NCI-H460 (cell line): ENCODE measurements at regions not wholly inside any gene's neighbourhood (a gene's known extent, or its start where the extent isn't known, plus 50 kb on each side); places are given as distances from the start of the nearest gene placed in this dataset.
"Not testable (repeated sequence)": the region's sequence is repeated elsewhere in the genome, so short reads cannot be mapped to it uniquely, and the experiment has no call there.

ENCODE experiments used
- DNase-seq: peaks from one replicate; pipeline ENCODE4 v3.0.0-alpha.2; 2016; ENCODE audit warnings: low read depth; ENCODE audit errors: extremely low read depth

DNA sequence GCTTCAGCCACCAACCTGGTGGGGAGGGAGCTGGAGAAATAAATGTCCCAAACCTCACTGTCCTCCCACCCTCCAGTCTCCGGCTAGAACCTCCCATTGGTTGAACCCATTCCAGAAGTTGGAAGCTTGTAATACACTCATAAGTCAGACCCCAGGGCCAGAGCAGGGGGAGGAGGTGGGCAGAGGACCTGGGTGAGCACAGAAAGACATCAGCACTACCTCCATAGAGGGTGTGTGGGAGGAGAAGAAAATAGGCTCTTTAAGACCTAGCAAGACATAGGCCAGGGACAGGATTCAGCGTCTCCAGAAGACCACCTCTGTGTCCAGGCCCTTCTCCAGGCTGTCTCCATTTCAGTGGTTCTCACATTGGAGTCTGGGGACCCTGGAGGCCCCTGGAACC lies 73.3 kb upstream of the TOP1 start:
- DNase-seq, result no peak

DNA sequence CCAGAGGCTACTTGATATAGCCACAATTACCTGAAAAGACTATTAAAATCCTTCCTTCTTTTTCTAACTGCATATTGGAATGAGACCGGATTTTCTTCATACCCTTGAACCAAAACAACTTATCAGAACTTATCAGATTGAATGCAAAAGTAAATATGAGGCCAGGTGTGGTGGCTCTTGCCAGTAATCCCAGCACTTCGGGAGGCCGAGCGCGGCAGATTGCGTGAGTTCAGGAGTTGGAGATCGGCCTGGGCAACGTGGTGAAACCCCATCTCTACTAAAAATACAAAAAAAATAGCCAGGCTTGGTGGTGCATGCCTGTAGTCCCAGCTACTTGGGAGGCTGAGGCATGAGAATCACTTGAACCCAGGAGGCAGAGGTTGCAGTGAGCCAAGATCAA lies 72.8 kb upstream of the TOP1 start:
- not testable (repeated sequence) for DNase-seq

DNA sequence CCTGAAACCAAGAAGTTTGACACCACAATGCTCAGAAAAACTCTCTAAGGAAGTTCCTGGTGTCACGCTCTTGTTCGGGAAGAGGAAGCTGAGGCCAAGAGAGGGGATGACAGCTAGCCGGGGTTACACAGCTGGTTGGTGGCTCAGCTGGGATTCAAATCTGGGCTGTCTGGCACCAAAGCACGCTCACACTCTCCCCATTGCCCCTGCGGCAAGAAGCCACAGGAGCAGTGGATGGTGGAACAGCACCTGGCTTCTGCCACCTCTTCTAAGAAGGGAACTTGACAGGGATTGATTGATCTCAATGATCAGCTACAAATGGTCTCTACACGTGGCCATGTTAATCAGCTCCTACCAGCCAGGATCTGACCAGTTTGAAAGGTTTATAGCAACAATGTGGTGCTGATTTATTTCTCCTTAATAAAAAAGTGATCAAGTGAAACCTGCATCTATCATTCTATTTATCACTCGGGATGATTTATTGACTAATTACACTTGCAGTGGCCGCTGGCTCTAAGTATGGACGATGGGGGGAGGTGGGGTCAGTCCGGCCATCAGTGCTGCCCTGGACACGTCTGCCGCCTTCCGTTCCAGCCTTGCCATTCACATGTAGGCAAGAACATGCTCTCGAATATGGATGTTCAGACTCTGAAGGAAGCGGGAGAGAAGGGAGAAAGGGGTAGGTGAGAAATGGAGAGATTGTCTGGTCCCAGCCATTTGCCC lies 71.9 kb upstream of the TOP1 start:
- DNase-seq, result no peak

DNA sequence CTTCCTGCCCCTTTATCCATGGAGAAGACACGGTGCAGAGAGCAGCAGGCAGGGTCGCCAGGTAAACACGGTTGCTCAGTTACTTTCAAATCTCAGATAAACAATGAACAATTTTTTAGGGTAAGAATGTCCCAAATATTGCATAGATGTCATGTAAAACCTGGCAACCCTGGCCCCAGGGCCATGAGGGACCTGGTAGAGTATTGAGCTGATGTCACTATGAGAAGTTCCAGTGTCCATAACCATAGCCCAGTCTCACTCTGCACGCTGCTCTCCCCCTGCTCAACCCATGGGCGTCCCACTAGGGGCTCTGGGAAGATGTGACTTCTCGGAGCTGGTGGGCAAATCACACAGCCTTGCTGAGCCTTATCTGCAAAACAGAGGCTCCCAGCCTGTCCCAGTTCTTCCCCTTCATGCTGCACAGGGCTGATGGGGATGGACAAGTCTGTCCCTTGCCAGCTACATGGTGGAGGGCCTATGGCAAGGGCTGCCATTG lies 71.3 kb upstream of the TOP1 start:
- DNase-seq, result no peak

DNA sequence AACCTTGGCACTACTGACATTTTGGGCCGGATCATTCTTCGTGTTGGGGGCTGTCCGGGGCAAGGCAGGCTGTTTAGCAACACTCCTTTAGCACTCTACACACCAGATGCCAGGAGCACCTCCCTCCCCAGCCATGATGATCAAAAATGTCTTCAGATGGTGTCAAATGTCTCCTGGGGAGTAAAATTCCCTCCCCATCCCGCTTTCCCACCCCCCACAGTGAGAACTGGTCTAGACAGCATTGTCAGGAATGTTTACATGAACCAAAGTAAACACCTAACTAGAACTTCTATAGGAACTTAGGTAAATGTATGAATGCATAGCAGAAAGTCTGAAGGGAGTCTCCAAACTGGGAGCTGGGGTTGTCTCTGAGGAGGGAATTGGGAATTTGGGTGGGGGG lies 70.0 kb upstream of the TOP1 start:
- DNase-seq, result no peak

DNA sequence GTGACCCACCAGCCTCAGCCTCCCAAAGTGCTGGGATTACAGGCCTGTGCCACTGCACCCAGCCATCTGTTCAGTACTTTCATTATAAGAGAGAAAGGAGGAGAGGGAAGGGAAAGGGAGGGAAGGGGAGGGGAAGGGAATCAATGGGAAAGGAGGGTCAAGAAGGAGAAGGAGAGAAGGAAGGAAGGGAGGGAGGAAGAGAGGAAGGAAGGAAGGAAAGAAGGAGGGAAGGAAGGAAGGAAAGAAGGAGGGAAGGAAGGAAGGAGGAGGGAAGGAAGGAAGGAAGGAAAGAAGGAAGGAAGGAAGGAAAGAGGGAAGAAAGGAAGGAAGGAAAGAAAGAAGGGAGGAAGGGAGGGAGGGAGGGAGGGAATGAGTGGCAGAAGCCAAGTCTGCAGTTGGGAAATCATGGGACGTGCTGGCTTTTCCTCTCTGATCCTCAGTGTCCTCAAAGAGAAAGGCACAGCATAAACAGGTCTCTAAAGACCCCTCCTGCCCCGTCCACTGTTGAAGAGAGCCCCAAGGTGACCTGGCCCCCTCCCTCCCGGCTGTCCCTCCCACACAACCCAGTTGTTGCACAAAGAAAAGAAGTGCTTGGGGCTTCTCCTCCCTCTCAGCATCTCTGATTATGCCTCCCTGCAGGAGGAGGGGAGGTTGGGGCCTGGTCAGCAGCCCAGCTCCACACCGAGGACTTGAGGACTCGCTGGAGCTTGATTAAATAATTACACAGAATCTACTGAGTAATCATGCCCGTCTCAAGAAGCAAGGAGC lies 69.1 kb upstream of the TOP1 start:
- no peak for DNase-seq

DNA sequence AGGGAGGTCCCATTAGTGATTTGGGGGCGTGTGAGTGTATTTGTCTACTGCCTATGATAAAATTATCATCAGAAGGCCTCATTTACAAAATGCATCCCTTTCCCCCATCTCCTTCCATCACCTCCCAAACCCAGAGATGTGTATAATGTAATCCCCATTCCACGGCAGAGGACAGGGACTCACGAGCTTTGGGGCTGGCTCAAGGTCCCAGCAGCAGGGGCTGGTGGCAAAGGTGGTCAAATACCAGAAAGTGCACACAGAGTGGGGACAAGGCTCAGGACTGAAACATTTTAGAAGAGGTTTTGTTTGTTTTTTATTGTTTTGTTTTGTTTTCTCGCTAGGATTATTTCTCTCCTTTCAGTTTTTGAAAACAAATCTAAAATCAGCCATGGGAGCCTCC lies 68.5 kb upstream of the TOP1 start:
- DNase-seq, result no peak

DNA sequence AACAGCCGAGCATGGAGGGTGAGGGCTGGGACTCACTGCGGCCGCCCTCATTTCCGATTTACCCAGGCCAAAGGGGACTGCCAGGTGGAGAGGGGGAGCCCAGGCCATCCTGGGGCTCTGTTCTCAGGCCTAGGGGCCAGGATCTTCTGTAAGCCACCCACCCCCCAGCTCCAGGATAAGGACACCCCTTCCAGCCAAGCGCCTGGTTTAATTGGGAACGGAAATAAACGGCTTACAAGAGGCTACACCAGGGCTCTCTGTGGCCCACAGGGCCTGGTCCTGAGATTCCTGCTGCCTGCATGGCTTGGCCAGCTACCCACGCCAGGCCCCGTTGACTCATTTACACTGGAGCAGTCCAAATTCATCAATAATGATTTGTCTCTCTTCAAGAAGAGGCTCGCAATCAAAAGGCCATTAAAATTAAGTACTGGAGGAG lies 68.1 kb upstream of the TOP1 start:
- DNase-seq, result no peak

DNA sequence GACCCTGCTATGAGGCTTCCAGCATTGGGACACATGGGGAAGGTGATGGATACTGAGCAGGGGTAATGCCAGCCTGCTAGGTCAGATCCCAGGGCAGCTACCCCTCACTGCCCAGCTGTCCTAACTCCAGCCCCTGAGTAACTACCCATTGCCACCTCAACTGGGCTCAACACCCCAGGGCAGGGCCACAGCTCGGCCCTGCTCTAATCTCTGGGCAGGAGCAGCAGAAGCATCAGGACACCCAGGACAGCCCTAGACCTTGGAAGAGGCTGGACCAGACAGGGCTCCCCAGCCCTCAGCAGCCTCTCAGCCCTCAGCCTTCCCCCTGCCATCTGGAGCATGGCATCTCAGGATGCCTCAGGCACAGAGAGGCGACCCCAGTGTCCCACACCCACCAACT lies 67.4 kb upstream of the TOP1 start:
- DNase-seq, result no peak

DNA sequence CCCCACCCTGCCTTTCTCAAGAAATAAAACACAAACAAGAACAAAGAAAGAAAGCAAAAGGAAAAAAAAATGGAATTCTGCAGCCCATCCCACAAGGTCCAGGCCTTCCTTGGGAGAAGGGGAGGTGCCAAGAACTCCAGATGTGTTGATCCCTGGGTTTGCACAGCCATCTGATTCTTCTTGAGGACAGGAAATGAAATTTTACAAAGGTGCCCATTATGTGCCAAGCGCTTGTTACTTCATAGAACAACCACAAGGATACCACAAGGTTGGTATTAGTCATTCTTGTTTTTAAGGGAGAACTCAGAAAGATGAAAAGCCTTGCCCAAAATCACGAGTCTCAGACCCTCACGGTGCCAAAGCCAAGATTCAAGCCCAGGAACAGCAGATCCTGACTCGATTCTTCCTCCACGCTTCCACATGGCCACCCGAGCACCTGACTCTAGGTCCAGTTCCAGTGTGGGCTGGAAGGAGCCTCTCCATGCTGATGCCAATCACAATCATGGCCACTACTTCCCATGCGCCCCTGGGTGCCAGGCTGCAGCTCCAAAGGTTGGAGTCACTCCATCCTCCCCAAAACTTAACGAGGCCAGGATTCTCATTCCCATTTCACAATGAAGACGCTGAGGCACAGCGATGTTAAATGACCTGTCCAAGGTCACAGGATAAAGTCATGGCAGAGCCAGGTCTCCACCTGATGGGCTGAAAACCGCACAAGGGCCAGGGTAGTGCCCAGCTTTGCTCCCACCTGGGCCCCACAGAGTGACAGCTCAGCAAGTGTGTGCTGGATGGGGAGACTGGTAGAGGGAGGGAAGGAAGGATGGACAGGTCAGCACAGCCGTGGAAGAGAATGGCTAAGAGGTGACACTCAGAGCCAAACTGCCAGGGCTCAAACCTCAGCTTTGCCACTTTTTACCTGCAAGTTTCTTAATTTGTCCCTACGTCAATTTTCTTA lies 66.7 kb upstream of the TOP1 start:
- no peak for DNase-seq

DNA sequence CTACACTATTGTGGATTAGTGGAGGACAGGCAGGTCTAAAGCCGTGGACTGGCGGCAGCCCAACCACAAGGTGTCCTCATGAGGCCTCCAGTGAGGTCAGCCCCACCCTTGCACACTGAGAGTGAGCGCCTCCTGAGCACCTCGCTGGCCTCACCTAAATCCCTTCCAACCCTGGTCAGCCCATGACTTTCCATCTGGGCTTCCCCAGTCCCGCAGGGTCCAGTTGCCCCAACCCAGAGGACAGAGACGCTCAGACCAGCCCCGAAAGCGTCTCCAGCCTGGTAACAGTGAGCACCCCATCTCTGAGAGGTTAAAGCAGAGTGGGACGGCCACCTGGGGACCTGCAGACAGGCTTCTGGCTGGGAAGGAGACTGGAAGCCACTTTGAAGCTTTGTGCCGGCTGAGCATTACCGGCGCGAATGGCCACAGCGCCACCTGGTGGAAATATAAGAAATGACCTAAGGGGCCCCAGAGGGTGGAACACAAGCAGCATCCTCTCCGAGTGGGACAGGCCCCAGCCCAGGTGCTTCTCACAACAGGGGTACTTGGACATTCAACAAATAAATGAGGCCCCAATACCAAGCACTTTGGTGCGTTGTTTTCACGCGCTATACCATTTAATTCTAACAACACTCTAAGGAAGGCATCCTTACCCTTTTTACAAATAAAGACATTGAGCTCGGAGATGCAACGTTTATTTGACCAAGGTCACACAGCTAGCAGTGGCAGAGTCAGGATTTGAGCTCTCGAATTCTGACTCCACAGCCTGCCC lies 65.7 kb upstream of the TOP1 start:
- DNase-seq, result peak; percentile 66

DNA sequence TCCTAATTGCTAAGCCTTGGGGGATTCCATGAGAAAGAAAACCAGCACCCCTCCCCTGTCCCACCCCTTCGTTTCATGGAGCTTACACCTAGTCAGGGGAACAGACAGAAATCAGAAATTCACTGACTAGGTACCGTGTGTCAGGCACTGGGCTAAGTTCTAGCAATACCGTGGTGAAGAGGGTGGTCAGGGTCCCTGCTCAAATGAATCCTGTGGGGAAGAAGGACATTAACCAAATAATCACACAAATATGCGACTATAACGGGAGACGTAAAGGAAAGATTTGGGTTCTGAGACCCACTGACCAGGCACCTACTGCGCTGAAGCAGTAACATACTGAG lies 65.1 kb upstream of the TOP1 start:
- DNase-seq, result no peak

DNA sequence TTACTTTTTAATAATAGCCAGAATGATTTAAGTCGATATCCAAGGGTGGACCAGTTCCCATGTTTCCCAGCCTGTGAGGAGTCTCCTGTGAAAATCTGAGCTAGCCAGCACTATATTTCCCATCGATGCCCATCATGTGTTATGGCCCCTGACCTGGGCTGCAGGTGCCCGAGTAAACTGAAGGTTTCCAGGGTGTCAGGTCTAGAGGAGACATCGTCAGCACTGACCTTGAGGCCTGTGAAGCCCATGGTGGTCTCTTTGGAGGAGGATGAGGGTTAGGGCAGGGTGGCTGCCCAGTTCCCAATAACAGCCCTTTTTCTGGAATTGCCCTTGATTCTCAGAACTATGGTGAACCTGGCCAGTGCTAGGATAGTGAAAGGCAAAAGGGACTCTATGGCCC lies 63.0 kb upstream of the TOP1 start:
- DNase-seq, result no peak

DNA sequence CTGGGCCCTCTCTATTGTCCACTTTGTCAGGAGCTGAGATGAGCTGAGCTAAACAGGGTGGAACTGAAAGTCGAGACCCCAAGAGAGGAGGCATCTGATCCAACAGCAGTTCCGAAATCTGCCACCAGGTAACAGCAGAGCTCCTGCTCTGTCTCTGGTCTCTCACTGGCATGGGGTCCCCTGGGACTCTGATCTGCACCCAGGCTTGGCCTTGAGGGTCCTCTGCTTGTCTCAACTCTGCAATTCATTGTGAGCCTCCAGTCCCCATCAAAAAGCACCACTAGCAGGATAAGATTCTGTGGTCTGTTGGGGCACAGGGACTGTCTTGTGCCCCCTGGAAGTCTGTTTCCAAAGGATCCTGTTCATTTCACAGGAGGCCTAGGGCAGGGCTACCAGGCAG lies 62.5 kb upstream of the TOP1 start:
- no peak for DNase-seq

DNA sequence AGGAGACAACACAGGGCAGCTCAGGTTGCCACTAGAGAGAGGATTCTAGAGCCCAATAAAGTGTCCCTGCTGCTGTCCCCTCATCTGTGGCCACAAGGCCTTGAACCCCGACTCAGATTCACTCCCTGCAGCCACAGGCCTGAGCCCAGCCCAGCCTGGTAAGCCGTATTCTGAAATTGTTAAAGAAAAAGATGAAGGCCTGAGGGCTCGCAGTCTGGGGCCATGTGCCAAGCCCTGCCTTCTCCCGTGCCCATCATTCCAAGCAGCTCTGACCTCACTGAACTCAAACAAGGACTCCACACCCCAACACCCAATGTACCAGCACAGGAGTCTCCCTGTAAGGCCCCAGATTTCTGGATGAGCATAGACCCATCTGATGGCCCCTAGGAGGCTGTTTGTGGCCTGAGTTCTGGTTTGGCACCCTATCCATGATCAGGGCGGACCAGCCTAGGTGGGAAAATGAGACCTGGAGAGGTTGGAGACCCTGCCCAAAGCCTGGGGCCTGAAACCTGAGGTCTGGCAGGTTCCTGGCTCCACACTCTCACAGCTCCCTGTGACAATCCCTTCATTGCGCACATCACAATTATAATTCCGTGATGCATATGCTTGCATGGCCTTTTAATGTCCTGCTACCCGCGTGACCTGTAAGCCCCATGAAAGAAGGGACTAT lies 62.0 kb upstream of the TOP1 start:
- DNase-seq, result no peak

DNA sequence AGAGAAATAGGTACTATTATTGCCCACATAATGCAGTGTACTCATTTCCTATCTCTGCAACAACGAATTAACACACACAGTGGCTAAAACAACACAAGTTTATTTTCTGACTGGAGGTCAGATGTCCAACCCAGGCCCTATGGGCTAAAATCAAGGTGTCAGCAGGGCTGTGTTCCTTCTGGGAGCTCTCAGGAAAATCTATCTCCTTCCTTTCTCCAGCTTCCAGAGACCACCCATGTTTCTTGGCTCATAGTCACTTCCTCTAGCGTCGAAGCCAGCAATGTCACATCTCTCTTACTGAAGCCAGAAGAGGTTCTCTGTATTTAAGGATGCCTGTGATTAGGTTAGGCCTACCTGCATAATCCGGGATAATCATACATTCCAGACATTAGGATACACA lies 60.9 kb upstream of the TOP1 start:
- DNase-seq, result no peak

DNA sequence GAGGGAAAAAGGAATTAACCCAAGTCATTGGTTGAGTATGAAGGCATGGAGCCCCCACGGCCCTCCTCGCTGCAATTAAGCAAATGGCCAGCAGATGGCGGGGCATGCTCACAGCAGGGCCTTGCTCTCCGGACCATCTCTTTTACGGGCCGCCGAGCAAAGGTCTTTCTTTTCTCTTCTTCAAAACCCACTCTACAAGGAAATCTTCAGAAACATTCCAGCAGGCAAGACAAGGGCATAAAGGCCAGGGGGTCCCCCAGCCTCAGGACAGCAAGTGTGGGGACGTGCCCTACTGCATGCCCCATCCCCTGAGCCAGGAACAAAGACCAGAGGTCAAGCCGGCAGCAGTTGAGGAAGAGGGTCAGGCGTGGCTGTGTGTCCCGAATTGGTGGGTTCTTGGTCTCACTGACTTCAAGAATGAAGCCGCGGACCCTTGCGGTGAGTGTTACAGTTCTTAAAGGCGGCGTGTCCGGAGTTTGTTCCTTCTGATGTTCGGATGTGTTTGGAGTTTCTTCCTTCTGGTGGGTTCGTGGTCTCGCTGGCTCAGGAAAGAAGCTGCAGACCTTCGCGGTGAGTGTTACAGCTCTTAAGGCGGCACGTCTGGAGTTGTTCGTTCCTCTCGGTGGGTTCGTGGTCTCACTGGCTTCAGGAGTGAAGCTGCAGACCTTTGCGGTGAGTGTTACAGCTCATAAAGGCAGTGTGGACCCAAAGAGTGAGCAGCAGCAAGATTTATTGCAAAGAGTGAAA lies 59.6 kb upstream of the TOP1 start:
- DNase-seq, result peak; percentile 70

DNA sequence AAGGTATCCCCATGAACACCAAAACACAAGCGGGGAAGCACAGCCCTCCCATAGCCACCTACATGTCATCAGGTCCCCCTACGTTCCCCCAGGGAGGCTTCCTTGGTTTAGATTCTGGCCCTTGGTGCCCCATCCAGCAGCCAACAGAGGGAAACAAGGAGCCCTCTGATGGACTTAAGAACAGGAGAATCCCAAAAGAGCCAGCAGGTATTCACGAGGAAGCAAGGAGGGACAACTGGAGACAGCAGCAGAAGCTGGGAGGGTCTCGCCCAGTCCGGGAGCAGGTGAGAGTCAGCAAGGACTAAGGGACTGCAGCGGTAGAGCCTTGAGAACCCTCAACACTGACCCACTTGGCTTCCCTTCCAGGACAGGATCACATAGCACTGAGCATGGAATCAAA lies 58.4 kb upstream of the TOP1 start:
- no peak for DNase-seq

DNA sequence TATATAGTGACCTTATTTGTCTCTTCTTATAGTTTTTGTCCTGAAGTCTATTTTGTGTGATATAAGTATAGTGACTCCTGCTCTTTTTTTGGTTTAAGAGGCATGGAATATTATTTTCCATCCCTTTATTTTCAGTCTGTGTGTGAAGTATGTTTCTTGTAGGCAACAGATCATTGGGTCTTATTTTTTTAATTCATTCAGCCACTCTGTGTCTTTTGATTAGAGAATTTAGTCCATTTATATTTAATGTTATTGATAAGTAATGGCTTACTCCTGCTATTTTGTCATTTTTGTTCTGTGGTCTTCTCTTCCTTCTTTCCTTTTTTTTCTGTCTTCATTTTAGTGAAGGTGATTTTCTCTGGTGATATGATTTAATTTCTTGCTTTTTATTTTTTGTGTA lies 51.4 kb upstream of the TOP1 start:
- no peak for DNase-seq
